ENCODE measurements at regions not wholly inside any gene's neighbourhood (a gene's known extent, or its start where the extent isn't known, plus 50 kb on each side); places are given as distances from the start of the nearest gene placed in this dataset.

DNA sequence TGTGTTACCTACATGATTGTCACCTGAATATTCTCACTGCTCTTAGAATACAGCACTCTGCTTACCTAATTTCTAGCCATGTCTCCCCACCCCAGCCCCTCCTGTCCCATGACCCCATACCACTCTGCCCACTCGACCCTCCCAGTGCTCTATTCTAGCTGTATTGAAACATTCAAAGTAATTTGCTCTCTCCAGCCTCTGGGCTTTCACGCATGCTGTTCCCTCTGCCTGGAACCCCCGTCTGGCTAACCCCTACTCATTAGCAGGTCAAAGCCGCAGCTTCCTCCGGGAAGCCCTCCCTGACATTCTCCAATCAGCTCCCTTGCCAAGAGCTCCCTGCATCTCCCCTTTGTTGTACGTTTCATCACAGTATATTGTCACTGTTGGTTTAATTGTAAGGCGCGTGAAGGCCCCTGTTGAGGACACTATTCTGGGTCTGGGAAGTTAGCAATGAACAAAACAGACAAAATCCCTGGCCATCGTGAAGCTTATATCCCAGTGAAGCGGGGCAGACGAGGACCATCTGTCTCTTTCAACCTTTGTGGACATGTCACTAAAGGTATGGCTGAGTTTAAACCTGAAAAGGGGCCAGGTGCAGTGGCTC lies 72.3 kb upstream of the LHX1 start:
- DNase-seq (ENCODE audit: low read depth), result no peak

DNA sequence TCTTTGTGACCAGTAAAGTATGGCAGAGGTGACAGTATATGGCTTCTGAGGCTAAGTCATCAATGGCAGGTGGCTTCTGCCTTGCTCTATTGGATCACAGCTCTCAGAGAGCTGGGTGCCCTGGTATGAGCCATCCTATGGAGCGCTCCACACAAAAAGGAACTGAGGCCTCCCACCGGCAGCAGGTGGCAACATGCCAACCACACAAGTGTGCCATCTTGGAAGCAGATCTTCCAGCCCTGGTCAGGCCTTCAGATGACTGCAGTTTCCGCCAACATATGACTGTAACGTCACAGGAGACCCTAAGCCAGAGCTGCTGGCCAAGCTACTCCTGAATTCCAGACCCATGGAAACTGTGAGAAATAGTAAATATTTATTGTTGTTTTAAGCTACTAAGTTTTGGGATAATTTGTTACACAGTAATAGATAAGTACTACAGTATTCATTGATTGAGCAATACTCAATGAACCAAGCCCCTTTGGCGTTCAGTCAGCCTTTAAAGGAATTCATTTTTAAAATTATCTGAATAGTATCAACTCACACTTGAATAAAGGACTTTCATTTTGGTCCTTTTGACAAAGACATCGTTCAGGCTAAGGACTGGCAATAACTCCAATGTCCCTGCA lies 69.4 kb upstream of the LHX1 start:
- DNase-seq (ENCODE audit: low read depth), result no peak

DNA sequence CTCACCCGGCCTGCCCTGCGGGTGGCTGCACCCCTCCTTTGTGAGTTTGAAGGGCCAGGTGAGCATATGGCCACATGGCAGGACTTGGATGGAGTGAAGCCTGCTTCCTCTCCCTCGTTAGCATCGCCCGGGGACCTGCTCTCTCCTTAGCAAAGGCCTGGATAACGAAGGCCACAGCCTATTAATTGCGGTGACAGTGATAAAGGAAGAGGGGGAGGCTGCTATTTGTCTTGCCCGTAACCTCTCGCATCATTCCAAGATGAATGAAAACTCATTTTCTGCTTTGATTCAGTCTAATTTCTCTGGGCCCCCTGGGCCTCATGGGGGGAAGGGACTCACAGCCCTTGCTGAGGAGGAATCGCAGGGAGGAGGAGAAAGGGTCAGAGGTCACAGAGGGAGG lies 68.5 kb upstream of the LHX1 start:
- no peak for DNase-seq (ENCODE audit: low read depth)

DNA sequence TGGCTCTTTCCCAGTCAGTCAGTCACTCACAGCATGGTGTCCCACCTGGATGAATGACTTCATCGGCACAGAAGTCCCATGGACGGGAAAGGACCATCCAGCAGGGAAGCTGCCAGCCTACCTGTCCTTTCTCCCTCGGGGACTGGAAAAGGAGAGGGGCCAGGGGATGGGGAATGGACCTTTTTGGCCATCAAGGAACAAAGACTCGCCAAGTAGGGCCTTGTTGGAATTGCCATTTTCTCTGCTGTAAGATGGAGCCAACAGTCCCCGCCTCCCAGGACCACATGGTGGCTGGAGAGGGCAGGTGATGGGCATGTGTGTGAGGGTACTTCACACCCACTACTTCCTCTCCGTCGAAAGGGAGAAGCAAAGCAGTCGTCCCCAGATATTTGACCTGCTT lies 67.8 kb upstream of the LHX1 start:
- DNase-seq (ENCODE audit: low read depth), result no peak

DNA sequence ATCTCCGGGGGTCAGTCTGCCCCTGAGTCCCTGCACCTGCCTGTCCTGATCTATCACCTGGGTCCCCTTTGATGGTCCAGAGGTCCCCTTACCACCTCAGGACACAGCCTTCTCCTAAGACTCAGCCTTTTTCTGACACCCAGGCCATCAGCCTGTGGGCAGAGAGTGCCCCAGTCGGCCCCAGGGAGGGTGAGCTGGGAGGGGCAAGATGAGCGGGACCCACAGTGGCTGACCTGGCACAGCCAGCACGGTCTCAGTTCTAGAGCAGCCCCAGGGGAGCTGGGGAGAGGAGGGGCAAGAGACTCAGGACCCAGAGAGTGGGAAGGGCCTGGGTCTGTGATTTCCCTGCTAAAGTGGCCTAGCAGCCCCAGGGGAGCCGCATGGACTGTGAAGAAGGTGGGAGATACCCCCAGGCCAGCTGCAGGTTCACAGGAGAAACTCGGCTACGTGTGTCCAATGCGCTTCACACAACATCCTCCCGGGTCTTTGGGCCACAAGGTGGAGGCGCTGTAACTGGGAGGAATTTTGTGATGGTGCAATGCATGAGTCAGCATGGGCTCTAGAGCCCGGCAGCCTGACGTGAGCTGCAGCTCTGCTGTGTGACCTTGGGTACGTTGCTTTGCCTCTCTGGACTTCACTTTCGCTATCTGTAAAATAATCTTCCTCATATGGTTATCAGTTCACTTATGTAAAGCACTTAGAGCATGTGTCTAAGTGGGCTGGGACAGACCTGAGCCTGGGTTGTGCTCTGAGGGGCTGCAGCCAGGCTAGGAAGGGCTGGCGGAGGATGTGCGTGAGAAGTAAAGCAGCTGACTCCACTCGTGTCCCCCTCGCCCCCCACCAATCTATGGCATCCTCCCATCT lies 67.2 kb upstream of the LHX1 start:
- no peak for DNase-seq (ENCODE audit: low read depth)

DNA sequence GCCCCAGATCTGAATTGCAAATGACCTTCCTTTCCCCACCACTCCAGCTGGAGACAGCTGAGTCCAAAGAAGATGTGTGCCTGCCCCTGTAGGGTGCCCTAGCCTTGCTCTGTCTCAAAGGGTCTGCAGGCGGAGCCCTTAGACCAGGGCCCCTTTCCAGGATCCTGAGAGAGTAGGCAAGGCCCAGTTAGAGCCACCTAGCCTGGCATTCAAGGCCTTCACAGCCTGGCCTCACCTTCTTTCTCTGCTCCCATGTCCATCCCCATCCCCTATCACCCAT lies 66.6 kb upstream of the LHX1 start:
- no peak for DNase-seq (ENCODE audit: low read depth)

DNA sequence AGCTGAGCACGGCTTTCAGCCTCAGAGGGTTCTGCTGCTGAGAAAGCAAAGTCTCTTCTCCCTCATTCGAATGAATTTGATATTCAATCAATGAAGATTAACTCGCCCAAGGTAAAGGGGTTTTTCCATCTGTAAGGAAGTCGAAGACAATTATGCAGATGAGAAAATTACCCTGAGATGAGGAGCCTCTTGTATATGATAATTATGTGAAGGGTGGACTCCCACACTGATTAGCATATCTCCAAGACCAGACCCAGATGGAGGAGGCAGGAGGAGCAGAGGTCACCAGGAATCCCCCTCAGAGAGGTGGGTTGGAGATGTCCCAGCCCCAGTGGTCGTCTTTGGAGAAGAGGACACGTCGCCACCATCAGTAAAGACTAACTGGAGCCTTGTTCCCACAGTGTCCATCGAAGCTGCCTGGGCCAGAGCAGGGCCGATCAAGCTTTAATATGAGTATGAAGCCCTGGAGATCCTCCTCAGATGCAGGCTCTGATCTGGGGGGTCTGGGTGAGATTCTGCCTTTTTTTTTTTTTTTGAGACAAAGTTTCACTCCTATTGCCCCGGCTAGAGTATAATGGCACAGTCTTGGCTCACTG lies 61.5 kb upstream of the LHX1 start:
- no peak for DNase-seq (ENCODE audit: low read depth)

DNA sequence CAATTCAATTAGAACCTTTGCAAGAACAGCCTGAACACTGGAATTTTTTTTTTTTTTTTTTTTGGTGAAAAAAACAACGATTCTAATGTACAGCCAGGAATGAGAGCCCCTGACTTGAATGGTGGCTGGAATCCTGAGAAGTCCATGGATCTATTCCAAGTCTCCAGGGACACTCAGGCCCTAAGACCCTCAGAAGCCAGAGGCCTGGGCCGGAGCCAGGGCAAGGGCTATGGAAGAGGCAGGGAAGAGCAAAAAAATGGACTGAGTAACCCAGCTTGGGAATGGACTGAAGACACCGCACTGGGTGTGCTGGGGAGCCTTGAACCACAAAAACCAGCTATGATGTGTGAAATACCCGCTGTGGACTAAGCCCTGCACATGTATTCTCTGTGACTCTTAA lies 60.3 kb upstream of the LHX1 start:
- DNase-seq (ENCODE audit: low read depth), result no peak

DNA sequence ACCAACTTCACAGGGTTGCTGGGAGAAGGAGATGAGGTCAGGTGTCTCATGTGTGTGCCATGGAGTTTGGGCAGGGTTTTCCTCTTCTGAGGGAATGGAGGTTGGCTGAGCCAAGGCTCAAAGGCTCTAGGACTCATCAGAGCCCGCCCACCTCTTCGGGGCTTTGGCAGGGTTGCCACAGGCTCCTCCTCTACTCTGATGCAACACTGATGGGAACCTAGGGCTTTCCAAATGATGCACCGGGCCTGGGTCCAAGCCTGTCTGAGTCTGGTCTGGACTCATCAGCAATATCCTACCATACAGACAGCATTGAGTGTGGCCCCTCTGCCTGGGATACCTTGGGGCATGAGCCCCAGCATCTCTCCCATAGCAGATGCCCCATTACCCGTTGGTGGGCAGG lies 59.5 kb upstream of the LHX1 start:
- no peak for DNase-seq (ENCODE audit: low read depth)

DNA sequence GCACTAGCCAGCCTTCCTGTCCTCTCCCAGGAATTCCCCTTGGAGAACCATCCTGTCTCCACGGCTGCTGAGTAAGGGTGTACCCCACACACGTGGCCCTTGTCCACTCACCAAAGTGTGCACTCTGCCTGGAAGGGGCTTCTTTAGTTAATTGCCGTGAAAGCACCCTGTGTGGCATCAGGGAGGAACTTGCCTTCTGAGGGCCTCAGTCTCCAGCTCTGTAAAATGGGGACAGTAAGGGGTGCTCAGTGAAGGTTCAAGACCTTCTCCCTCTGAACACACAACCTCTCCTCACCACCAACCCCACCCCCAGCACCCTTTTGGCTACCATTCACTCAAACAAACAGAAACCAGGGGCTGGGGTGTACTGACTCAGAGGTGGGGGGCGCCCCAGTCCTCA lies 59.1 kb upstream of the LHX1 start:
- no peak for DNase-seq (ENCODE audit: low read depth)

DNA sequence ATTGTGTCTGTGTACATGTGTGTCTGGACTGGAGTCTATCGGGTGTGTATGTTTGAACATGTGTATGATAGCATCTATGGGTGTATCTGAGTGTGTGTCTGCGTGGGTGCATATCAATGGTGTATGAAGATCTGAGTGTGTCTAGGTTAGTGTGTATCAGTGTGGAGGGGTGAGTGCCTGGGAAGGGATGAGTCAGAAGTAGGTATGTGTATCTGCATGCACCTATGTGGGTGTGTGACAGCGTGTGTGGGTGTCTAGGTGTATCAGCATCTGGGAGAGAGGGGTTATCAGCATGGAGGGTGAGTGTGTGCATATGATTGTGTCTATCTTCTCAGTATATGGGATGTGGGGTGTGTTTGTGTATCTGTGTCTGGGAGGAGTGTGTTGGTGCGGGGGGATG lies 58.2 kb upstream of the LHX1 start:
- no peak for DNase-seq (ENCODE audit: low read depth)

DNA sequence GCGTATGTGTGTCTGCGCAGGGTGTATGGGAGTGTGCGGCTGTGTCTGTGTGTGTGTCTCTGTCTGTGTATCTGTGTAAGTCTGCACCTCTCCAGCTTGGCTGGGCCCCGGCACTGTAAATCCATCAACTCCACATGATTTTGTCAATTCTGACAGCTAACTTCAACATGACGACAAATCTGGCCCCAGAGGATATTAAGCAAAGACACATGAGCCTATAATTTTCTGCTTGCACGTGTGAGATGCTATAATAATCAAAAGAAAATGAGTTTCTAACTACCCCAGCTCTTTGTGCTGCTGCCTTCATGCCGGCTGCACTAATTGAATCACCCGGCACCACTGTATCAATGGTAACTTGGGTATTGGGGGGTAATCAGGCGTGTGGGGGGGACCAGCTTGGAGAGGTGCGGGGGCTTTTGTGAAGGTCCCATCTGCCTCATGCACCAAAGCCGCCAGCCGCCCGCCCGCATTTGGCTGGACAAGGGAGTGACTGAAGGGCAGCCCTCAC lies 57.6 kb upstream of the LHX1 start:
- no peak for DNase-seq (ENCODE audit: low read depth)

DNA sequence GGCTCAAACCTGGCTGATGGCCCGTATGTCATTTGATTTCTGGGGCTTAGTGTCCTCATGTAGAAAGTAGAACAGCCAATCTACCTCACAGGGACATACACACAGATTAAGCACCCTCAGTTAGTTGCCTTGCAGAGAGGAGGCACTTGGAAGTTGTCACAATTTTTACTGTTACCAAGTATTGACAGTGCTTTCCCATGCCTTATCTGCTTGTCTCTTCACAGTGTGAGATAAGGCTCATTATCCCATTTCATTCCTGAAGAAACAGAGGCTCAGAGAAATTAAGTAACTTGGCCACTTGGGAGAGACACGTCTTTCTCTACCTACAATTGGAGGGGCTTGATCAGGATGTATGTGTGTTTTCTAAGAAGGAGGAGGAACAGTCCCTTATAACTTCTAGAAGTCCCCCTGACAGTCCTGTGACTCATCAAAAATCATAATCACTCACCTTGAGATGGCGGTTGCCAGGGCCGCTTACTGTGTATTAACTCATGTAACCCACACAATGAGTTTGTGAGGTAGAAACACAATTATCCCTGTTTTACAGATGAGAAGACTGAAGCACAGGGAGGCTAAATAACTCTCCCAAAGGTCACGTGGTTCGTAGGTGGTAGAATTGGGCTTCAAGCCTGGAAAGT lies 56.9 kb upstream of the LHX1 start:
- no peak for DNase-seq (ENCODE audit: low read depth)

DNA sequence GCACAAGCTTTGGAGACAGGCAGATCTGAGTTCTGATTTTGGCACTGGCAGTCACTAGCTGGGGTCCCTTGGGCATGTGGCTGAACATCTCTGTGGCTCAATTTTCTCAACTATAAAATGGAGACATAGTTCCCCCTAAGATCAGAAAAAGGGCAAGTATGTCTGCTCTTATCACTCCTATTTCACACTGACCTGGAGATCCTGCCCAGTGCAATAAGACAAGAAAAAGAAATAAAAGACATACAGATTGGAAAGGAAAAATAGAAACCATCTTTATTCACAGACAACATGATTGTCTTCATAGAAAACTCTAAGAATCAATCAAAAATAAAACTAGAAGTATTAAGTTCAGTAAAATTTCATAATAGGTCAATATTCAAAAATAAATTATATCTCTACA lies 56.0 kb upstream of the LHX1 start:
- no peak for DNase-seq (ENCODE audit: low read depth)

DNA sequence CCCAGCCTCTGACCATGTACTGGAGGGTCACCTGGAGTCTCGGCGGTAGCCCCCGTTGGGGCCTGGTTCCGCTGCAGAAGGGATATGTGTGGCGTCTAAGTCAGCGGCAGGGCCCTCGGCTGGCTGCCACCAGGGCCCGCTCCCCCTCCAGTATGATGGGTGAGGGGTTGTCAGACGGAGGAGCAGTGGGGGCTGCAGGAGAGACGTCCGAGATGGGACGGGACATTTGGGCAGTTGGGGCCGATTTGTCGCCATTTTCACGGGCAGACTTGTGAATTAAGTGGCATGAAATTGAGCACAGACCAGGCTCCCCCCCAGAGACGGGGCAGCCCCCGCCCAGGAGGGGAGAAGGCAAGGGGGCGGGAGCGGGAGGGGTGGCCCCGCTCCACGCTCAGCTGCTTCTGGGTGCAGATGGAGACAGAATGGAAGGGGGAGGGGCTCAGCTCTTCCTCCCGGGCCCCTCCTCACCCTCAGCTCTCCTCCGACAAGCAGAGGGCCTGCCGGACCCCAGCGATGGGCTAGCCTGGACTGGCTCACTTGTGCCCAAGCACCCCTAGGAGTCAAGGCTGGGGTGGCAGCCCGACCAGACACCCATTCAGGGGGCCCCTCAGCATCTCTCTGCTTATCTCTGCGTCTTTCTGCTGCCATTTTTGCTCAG lies 52.7 kb upstream of the LHX1 start:
- DNase-seq (ENCODE audit: low read depth), result no peak

DNA sequence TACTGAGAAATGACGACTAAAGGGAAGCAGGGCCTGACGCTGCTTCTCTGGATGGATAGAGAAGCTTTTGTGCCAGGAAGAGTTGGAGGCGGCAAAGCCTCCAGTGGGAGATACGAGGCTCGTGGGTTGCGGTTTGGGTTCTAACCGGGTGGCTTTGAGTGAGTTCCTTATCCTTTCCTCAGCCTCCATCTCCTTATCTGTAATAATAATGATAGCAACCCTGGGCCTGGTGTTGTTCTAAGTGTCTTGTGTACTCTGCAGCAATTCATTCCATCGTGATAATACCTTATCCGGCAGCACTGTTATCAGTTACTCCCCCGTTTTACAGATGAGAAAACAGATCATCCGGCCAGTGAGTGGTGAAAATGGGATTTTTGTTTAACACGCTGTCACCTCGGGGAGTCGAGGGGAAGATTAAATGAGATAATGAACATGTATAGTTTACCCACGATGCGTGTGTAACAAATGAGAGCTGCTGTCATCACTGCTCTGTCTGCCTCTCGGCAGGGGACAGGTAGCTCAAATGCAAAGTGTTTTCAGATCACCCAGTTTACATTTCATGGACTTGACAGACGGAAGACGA lies 52.0 kb upstream of the LHX1 start:
- DNase-seq (ENCODE audit: low read depth), result no peak

DNA sequence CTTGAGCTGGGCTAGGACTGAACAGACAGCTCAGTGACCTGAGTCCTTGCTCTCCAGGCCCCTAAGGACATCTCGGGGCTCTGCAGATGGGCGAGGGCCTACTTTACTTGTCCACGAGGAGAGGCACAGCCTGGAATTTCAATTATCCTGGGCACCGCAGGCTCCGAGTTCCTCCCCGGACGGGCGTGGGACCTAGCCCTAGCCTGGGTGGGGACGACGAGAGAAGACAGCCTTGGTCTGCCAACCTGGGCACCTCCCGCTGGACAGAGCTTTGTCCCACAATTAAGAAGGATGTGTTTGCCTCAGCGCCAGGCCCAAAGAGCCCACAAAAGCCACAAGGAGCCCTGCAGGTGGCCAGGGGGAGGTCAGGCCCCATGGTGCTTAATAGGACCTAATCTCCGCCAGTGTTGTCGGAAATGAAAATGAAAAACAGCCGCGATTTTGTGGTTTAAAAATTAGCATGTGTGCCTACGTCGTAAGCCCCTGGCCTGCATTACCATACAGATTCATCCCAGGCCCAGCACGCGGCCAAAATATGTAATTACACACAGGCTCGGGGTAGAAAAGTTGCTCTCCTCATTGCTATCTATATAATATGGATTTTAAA lies 51.4 kb upstream of the LHX1 start:
- DNase-seq (ENCODE audit: low read depth), result no peak
